ENCODE measurements at regions not wholly inside any gene's neighbourhood (a gene's known extent, or its start where the extent isn't known, plus 50 kb on each side); places are given as distances from the start of the nearest gene placed in this dataset.

- TF ChIP-seq EZH2 (IDR thresholded peaks at IDR 0.05; ENCODE audit: borderline replicate concordance, insufficient read depth, low read length, poor library complexity, severe bottlenecking) (no peak), POLR2AphosphoS5 (IDR thresholded peaks at IDR 0.05) (no peak), EP300 (conservative IDR thresholded peaks at IDR 0.05; ENCODE audit: poor library complexity, severe bottlenecking) (no peak), MXI1 (conservative IDR thresholded peaks at IDR 0.05; ENCODE audit: poor library complexity, severe bottlenecking) (no peak)
- TF ChIP-seq, protein P1, sequence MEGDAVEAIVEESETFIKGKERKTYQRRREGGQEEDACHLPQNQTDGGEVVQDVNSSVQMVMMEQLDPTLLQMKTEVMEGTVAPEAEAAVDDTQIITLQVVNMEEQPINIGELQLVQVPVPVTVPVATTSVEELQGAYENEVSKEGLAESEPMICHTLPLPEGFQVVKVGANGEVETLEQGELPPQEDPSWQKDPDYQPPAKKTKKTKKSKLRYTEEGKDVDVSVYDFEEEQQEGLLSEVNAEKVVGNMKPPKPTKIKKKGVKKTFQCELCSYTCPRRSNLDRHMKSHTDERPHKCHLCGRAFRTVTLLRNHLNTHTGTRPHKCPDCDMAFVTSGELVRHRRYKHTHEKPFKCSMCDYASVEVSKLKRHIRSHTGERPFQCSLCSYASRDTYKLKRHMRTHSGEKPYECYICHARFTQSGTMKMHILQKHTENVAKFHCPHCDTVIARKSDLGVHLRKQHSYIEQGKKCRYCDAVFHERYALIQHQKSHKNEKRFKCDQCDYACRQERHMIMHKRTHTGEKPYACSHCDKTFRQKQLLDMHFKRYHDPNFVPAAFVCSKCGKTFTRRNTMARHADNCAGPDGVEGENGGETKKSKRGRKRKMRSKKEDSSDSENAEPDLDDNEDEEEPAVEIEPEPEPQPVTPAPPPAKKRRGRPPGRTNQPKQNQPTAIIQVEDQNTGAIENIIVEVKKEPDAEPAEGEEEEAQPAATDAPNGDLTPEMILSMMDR (IDR thresholded peaks at IDR 0.05; ENCODE audit: poor library complexity, severe bottlenecking), result no peak
- TF ChIP-seq, protein P2, sequence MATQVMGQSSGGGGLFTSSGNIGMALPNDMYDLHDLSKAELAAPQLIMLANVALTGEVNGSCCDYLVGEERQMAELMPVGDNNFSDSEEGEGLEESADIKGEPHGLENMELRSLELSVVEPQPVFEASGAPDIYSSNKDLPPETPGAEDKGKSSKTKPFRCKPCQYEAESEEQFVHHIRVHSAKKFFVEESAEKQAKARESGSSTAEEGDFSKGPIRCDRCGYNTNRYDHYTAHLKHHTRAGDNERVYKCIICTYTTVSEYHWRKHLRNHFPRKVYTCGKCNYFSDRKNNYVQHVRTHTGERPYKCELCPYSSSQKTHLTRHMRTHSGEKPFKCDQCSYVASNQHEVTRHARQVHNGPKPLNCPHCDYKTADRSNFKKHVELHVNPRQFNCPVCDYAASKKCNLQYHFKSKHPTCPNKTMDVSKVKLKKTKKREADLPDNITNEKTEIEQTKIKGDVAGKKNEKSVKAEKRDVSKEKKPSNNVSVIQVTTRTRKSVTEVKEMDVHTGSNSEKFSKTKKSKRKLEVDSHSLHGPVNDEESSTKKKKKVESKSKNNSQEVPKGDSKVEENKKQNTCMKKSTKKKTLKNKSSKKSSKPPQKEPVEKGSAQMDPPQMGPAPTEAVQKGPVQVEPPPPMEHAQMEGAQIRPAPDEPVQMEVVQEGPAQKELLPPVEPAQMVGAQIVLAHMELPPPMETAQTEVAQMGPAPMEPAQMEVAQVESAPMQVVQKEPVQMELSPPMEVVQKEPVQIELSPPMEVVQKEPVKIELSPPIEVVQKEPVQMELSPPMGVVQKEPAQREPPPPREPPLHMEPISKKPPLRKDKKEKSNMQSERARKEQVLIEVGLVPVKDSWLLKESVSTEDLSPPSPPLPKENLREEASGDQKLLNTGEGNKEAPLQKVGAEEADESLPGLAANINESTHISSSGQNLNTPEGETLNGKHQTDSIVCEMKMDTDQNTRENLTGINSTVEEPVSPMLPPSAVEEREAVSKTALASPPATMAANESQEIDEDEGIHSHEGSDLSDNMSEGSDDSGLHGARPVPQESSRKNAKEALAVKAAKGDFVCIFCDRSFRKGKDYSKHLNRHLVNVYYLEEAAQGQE (IDR thresholded peaks at IDR 0.05; ENCODE audit: borderline replicate concordance), result no peak
Measured at GRCh38 chr7:8908889-8909288, 475.5 kb downstream of the NXPH1 start.

Data from neural cell (in vitro differentiated cells).